Gastrocnemius medialis (tissue), 4 donors: ENCODE measurements at regions not wholly inside any gene's neighbourhood (a gene's known extent, or its start where the extent isn't known, plus 50 kb on each side); places are given as distances from the start of the nearest gene placed in this dataset.

Source experiments
- ATAC-seq, 2 donors: fragments of 150-250 bp; one replicate each; pipeline ENCODE4 v1.9.1; 2016
- DNase-seq, 2 donors: peaks; one replicate each; pipeline ENCODE4 v3.0.0-alpha.2; 2019
- H3K27ac ChIP-seq, 4 donors: fragments of 200-600 bp; sonication (generic); 1 replicate in 1 of 4; 2 replicates in 3 of 4; pipeline ENCODE4 v1.5.1; 2016 to 2018; ENCODE audit warnings: mild to moderate bottlenecking in 2 of 4, moderate library complexity in 1 of 4
- H3K27me3 ChIP-seq, 3 donors: fragments of 200-600 bp; sonication (generic) in 2 of 3; 1 replicate in 1 of 3; 2 replicates in 2 of 3; pipeline versions ENCODE4 v1.5.1 to v1.6.0; 2016 to 2019; ENCODE audit warnings: mild to moderate bottlenecking in 1 of 3, moderate library complexity in 1 of 3
- H3K36me3 ChIP-seq, 2 donors: fragments of 200-600 bp; sonication (generic) in 1 of 2; one replicate each; pipeline ENCODE4 v1.5.1; 2017 to 2018
- H3K4me1 ChIP-seq, 2 donors: fragments of 200-600 bp; sonication (generic) in 1 of 2; one replicate each; pipeline ENCODE4 v1.5.1; 2016 to 2017; ENCODE audit warnings: mild to moderate bottlenecking in 2 of 2
- H3K4me3 ChIP-seq, 4 donors: fragments of 200-600 bp; sonication (generic) in 3 of 4; 1 replicate in 1 of 4; 2 replicates in 3 of 4; pipeline ENCODE4 v1.5.1; 2016 to 2019; ENCODE audit warnings: mild to moderate bottlenecking in 2 of 4
- H3K9me3 ChIP-seq, 3 donors: fragments of 200-600 bp; sonication (generic) in 2 of 3; 1 replicate in 1 of 3; 2 replicates in 2 of 3; pipeline ENCODE4 v1.5.1; 2016 to 2019
- POLR2A ChIP-seq, 2 donors: fragments of 450-650 bp; IDR thresholded peaks; one replicate each; pipeline ENCODE4 v1.6.1; 2017; ENCODE audit warnings: antibody characterized with exemption in 2 of 2, mild to moderate bottlenecking in 2 of 2, moderate library complexity in 2 of 2
- in situ Hi-C, 4 donors: fragments of 200-750 bp; cut with MboI; loops; one replicate each; pipeline versions ENCODE4 v1.15.0 to v1.8.0; 2017; ENCODE audit warnings: low sequenced_read_pairs in 4 of 4
- intact Hi-C: fragments of 100-400 bp; cut with DNase I; formaldehyde crosslinking; loops from one replicate; pipeline ENCODE4 v1.15.1; 2023; ENCODE audit warnings: low total_unique reads
- TF ChIP-seq, protein P1 (sequence below), 5 experiments: fragments of 450-650 bp in 3 of 5; fragments of 200-600 bp in 2 of 5; sonication (generic) in 2 of 5; IDR thresholded peaks in 4 of 5; conservative IDR thresholded peaks in 1 of 5; 1 replicate in 4 of 5; 2 replicates in 1 of 5; pipeline ENCODE4 v1.5.1; 2016 to 2019; ENCODE audit warnings: antibody characterized with exemption in 5 of 5, mild to moderate bottlenecking in 3 of 5, moderate library complexity in 3 of 5

DNA sequence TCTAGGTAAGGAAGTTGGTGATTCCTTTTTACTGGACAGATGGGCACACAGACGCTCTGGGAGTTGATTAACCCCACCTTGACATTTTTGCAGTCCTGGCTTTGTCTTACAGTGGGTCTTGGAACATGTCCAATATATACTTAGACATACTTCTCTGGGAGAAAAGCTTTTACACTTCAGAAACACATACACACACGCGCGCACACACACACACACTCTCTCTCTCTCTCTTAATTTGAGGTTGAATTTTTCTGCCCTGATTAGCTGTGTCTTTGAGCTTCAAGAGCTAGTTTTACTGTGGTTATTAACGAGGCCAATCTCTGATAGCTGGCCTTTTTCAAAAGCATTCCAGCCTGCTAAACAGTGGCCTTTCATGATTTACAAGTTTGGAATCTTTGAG is 215.0 kb downstream of the MYCN start:
- Histone ChIP-seq H3K27me3 (no peaks in the 10 kb centered on the region), H3K27ac (no peak overlapping the region), H3K9me3 (no peaks in the 10 kb centered on the region), H3K4me1 (no peaks in the 10 kb centered on the region), H3K4me3 (no peak overlapping the region), H3K36me3 (no peaks in the 10 kb centered on the region)
- in situ Hi-C loops: no loop called here
- intact Hi-C loops: no loop called here
- ATAC-seq: no peak
- TF ChIP-seq, protein P1, sequence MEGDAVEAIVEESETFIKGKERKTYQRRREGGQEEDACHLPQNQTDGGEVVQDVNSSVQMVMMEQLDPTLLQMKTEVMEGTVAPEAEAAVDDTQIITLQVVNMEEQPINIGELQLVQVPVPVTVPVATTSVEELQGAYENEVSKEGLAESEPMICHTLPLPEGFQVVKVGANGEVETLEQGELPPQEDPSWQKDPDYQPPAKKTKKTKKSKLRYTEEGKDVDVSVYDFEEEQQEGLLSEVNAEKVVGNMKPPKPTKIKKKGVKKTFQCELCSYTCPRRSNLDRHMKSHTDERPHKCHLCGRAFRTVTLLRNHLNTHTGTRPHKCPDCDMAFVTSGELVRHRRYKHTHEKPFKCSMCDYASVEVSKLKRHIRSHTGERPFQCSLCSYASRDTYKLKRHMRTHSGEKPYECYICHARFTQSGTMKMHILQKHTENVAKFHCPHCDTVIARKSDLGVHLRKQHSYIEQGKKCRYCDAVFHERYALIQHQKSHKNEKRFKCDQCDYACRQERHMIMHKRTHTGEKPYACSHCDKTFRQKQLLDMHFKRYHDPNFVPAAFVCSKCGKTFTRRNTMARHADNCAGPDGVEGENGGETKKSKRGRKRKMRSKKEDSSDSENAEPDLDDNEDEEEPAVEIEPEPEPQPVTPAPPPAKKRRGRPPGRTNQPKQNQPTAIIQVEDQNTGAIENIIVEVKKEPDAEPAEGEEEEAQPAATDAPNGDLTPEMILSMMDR (IDR thresholded peaks at IDR 0.05 in 4 of 5, conservative IDR thresholded peaks at IDR 0.05 in 1 of 5): no peak
- no peak for TF ChIP-seq POLR2A (IDR thresholded peaks at IDR 0.05)
- DNase-seq: no peak

- Histone ChIP-seq H3K36me3 (no peaks in the 10 kb centered on the region), H3K4me1 (no peaks in the 10 kb centered on the region), H3K9me3 (no peaks in the 10 kb centered on the region), H3K4me3 (no peak overlapping the region), H3K27me3 (no peaks in the 10 kb centered on the region), H3K27ac (no peak overlapping the region)
- intact Hi-C loops (no loop called here), in situ Hi-C loops (no loop called here)
- TF ChIP-seq, protein P1 (IDR thresholded peaks at IDR 0.05 in 4 of 5, conservative IDR thresholded peaks at IDR 0.05 in 1 of 5): no peak
- TF ChIP-seq POLR2A (IDR thresholded peaks at IDR 0.05): no peak
- DNase-seq (no peak), ATAC-seq (no peak)
Observed at GRCh38 chr2:16154501-16155280, 214.3 kb downstream of the MYCN start.

- Histone ChIP-seq H3K9me3 (no peaks in the 10 kb centered on the region), H3K27me3 (no peaks in the 10 kb centered on the region), H3K4me1 (no peaks in the 10 kb centered on the region), H3K27ac (no peak overlapping the region), H3K4me3 (no peak overlapping the region), H3K36me3 (no peaks in the 10 kb centered on the region)
- in situ Hi-C loops (no loop called here), intact Hi-C loops (no loop called here)
- ATAC-seq: no peak
- DNase-seq: no peak
- no peak for TF ChIP-seq POLR2A (IDR thresholded peaks at IDR 0.05)
- TF ChIP-seq, protein P1 (IDR thresholded peaks at IDR 0.05 in 4 of 5, conservative IDR thresholded peaks at IDR 0.05 in 1 of 5): no peak
Observed at GRCh38 chr2:16154061-16154460, 213.7 kb downstream of the MYCN start.

GRCh38 chr2:16153754-16154035 is 213.3 kb downstream of the MYCN start:
- Histone ChIP-seq H3K9me3 (no peaks in the 10 kb centered on the region), H3K36me3 (no peaks in the 10 kb centered on the region), H3K4me3 (no peak overlapping the region), H3K4me1 (no peaks in the 10 kb centered on the region), H3K27ac (no peak overlapping the region), H3K27me3 (no peaks in the 10 kb centered on the region)
- in situ Hi-C loops: no loop called here
- intact Hi-C loops: no loop called here
- no peak for DNase-seq
- TF ChIP-seq POLR2A (IDR thresholded peaks at IDR 0.05): no peak
- TF ChIP-seq, protein P1 (IDR thresholded peaks at IDR 0.05 in 4 of 5, conservative IDR thresholded peaks at IDR 0.05 in 1 of 5): no peak
- ATAC-seq: no peak
